Activated CD8-positive, alpha-beta memory T cell treated with anti-CD3 and anti-CD28 coated beads for 1 hour (primary cell): ENCODE measurements at regions not wholly inside any gene's neighbourhood (a gene's known extent, or its start where the extent isn't known, plus 50 kb on each side); places are given as distances from the start of the nearest gene placed in this dataset.
A peak's percentile ranks its signal among the peaks of the same experiment; 100 is the strongest.
"Not testable (repeated sequence)": the region's sequence is repeated elsewhere in the genome, so short reads cannot be mapped to it uniquely, and the experiment has no call there.

Source experiments
- DNase-seq, 2 donors: peaks; one replicate each; pipeline ENCODE4 v3.0.0-alpha.2; 2020; ENCODE audit warnings: low read depth in 1 of 2; ENCODE audit errors: extremely low read depth in 1 of 2

- no peak for DNase-seq
Measured at GRCh38 chr20:2203436-2203835, 92.4 kb upstream of the TGM3 start.

- DNase-seq: no peak
Measured at GRCh38 chr20:2204021-2204420, 91.8 kb upstream of the TGM3 start.

- peak; percentile 17 to 33 for DNase-seq
Measured at GRCh38 chr20:2206957-2207769, 88.6 kb upstream of the TGM3 start.

GRCh38 chr20:2207770-2208097 lies 88.1 kb upstream of the TGM3 start:
- no peak for DNase-seq

- DNase-seq: no peak
Measured at GRCh38 chr20:2208897-2209296, 86.9 kb upstream of the TGM3 start.

GRCh38 chr20:2210646-2211552 lies 84.9 kb upstream of the TGM3 start:
- no peak for DNase-seq

GRCh38 chr20:2212456-2213015 lies 83.3 kb upstream of the TGM3 start:
- DNase-seq: no peak

- no peak for DNase-seq
Measured at GRCh38 chr20:2213401-2213800, 82.4 kb upstream of the TGM3 start.

GRCh38 chr20:2217857-2218539 lies 77.8 kb upstream of the TGM3 start:
- DNase-seq: no peak

- no peak for DNase-seq
Measured at GRCh38 chr20:2219481-2220006, 76.3 kb upstream of the TGM3 start.

GRCh38 chr20:2220298-2220697 lies 75.5 kb upstream of the TGM3 start:
- DNase-seq: no peak

GRCh38 chr20:2221921-2222320 lies 73.9 kb upstream of the TGM3 start:
- DNase-seq: no peak

- DNase-seq: no peak
Measured at GRCh38 chr20:2223558-2224367, 72.0 kb upstream of the TGM3 start.

GRCh38 chr20:2224368-2224639 lies 71.5 kb upstream of the TGM3 start:
- DNase-seq: no peak

GRCh38 chr20:2227285-2227684 lies 68.5 kb upstream of the TGM3 start:
- not testable (repeated sequence) for DNase-seq

- no peak for DNase-seq
Measured at GRCh38 chr20:2227861-2228260, 67.9 kb upstream of the TGM3 start.

GRCh38 chr20:2228926-2229325 lies 66.9 kb upstream of the TGM3 start:
- DNase-seq: no peak

GRCh38 chr20:2230726-2231488 lies 64.9 kb upstream of the TGM3 start:
- DNase-seq: no peak

GRCh38 chr20:2231701-2232100 lies 64.1 kb upstream of the TGM3 start:
- DNase-seq: no peak
